ENCODE measurements at regions not wholly inside any gene's neighbourhood (a gene's known extent, or its start where the extent isn't known, plus 50 kb on each side); places are given as distances from the start of the nearest gene placed in this dataset.

DNA sequence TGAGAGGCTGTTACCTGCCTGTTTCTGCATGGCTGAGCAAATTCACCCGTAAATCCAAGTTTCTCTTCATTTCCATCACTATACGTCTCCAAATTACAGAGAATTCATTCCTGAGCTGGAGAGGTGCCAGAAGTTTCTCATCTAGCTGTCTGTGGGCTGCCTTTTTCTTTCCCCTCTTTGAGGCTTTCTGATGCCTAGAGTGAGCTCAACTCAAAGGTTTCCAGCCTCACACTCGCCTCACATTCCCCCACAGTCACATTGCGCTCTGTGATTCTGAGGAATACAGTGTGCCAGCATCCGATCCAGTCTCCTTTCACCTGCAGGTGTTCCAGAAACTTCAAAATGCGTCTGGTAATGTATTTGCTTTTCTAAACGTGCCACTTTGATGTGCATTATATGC lies 267.2 kb downstream of the MFSD1 start, which contains the start of gene IQCJ:
Gene IQCJ (plus strand): TSS at position 229 of the 400 bp plus-strand sequence.
- no peak within 1 kb of the TSS for H3K4me3 ChIP-seq
- DNase-seq, result no peak
- H3K4me1 ChIP-seq, result no peaks in the 10 kb centered on the region
- H3K27ac ChIP-seq, result no peak within 1 kb of the TSS
- no peaks in the 10 kb centered on the region for H3K36me3 ChIP-seq
- intact Hi-C loops (cut with DNase I; ENCODE audit: low total_unique reads) (no loop called here), in situ Hi-C loops (cut with MboI; ENCODE audit: low pct_ligation_motif_present in 1 of 4, low pct_unique_long_range_greater_than_20kb in 1 of 4, low sequenced_read_pairs in 3 of 4) (no loop called here)
- H3K27me3 ChIP-seq, result no peaks in the 10 kb centered on the region
- 61 to 66% methylated on average over 5 to 7 of the region's 7 CpGs for WGBS, 2 donors (ENCODE audit: low coverage in 1 of 2)
- H3K9me3 ChIP-seq, result no peaks in the 10 kb centered on the region
- TF ChIP-seq EP300 (IDR thresholded peaks at IDR 0.05; ENCODE audit: low read depth) (no peak), POLR2A (IDR thresholded peaks at IDR 0.05) (no peak), POLR2AphosphoS5 (IDR thresholded peaks at IDR 0.05) (no peak)
- TF ChIP-seq, protein P1, sequence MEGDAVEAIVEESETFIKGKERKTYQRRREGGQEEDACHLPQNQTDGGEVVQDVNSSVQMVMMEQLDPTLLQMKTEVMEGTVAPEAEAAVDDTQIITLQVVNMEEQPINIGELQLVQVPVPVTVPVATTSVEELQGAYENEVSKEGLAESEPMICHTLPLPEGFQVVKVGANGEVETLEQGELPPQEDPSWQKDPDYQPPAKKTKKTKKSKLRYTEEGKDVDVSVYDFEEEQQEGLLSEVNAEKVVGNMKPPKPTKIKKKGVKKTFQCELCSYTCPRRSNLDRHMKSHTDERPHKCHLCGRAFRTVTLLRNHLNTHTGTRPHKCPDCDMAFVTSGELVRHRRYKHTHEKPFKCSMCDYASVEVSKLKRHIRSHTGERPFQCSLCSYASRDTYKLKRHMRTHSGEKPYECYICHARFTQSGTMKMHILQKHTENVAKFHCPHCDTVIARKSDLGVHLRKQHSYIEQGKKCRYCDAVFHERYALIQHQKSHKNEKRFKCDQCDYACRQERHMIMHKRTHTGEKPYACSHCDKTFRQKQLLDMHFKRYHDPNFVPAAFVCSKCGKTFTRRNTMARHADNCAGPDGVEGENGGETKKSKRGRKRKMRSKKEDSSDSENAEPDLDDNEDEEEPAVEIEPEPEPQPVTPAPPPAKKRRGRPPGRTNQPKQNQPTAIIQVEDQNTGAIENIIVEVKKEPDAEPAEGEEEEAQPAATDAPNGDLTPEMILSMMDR (IDR thresholded peaks at IDR 0.05), result no peak

DNA sequence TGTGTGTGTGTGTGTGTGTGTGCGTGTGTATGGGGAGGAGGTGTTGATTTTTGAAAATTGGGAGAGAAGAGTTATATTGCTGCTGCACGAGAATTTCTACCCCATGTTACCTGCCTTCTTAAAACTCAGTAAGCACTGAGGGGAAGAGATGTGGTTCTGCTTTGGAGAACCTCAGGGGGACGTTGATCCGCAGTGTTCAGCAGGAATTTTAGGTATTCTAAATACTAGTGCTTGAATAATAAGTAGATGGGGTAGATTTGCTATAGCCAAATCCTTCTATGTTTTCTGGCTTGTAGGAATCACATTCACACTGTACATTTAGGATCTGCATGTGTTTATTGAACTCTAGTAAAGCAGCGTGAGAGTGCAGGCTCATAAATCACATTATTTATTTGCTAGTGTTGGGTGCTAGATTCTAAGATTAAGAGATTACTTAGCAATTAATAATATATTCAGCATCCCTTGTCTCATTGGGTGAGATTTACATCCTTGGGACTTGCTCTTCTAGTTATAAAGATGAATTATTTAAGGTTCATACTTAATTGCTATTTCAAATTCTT lies 268.1 kb downstream of the MFSD1 start:
- H3K27ac ChIP-seq, result no peak overlapping the region
- no peaks in the 10 kb centered on the region for H3K27me3 ChIP-seq
- intact Hi-C loops (cut with DNase I; ENCODE audit: low total_unique reads), result no loop called here
- no peak overlapping the region for H3K4me3 ChIP-seq
- H3K9me3 ChIP-seq, result no peaks in the 10 kb centered on the region
- no peak for DNase-seq
- in situ Hi-C loops (cut with MboI; ENCODE audit: low pct_ligation_motif_present in 1 of 4, low pct_unique_long_range_greater_than_20kb in 1 of 4, low sequenced_read_pairs in 3 of 4), result no loop called here
- WGBS, 2 donors (ENCODE audit: low coverage in 1 of 2), result 67 to 83% methylated on average over 1 to 5 of the region's 5 CpGs
- TF ChIP-seq EP300 (IDR thresholded peaks at IDR 0.05; ENCODE audit: low read depth) (no peak), POLR2A (IDR thresholded peaks at IDR 0.05) (no peak), POLR2AphosphoS5 (IDR thresholded peaks at IDR 0.05) (no peak)
- TF ChIP-seq, protein P1 (IDR thresholded peaks at IDR 0.05), result no peak
- no peaks in the 10 kb centered on the region for H3K36me3 ChIP-seq
- no peaks in the 10 kb centered on the region for H3K4me1 ChIP-seq

DNA sequence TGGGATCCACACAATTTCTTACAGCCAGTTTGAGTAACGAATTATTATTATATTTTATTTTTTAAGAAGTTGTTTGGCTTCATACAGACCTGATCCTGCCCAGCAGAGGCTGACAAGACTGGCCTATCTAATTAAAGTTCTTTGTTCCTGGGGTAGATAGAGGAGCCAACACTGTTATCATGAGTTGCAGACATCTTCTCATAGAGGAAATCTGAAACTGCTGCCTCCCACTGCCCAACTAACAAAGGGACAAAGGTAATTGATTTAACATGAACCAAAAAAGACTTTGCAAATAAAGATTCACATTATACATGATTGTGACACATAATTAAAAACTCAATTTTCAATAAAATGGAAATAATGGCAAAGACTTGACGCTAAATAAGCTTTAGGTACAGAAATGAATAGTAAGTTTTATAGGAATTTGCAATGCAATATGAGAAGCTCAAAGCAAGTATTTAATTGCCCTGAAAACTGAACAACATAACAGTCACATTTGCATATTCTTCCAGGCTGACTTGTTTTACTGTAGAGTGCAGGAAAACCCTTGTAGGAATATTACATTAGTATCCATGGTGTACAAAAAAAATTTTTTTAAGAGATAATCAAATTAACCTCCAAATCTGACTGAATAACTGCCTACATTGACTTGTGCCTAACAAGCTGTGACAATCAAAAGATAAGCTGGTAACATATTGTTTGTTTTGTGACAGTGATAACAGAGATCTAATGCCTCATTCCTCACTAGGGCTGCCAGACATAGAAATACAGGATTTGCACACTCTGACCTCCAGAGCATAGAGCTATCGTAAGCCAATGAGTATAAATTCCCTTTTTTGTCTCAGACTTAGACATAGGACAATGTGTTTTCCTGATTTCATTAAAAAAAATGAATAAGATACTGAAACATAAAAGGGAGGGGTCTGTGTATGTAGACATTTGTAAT lies 273.2 kb downstream of the MFSD1 start:
- intact Hi-C loops (cut with DNase I; ENCODE audit: low total_unique reads), result no loop called here
- Histone ChIP-seq H3K27ac (no peak overlapping the region), H3K36me3 (no peaks in the 10 kb centered on the region), H3K9me3 (no peaks in the 10 kb centered on the region), H3K4me1 (no peaks in the 10 kb centered on the region), H3K4me3 (no peak overlapping the region), H3K27me3 (no peaks in the 10 kb centered on the region)
- in situ Hi-C loops (cut with MboI; ENCODE audit: low pct_ligation_motif_present in 1 of 4, low pct_unique_long_range_greater_than_20kb in 1 of 4, low sequenced_read_pairs in 3 of 4), result no loop called here
- no peak for TF ChIP-seq POLR2AphosphoS5 (IDR thresholded peaks at IDR 0.05)
- TF ChIP-seq, protein P1 (IDR thresholded peaks at IDR 0.05), result no peak
- no peak for TF ChIP-seq POLR2A (IDR thresholded peaks at IDR 0.05)
- TF ChIP-seq EP300 (IDR thresholded peaks at IDR 0.05; ENCODE audit: low read depth), result no peak
- no peak for DNase-seq
- WGBS, 2 donors (ENCODE audit: low coverage in 1 of 2), result 39 to 57% methylated on average over 3 of the region's 3 CpGs

DNA sequence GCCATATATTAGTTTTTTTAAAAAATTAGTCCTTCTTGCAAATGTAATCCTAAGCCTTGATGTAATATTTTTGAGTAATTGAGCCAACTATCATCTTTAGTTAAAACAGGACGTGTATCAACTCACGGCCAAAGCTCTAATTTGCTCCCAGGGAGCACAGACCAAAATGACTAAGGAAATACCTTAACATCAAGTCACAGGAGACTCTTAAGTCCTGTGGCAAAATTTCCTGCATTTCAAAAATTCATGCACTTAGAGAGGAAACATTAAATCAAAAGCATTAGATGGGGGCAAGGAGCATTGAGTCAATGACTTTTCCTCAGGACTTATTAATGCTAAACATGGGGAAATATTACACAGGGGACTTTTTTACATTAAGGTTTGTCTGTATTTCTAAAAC lies 276.0 kb downstream of the MFSD1 start:
- 59 to 86% methylated on average over 2 of the region's 2 CpGs for WGBS, 2 donors (ENCODE audit: low coverage in 1 of 2)
- no peaks in the 10 kb centered on the region for H3K4me1 ChIP-seq
- intact Hi-C loops (cut with DNase I; ENCODE audit: low total_unique reads), result no loop called here
- no peak overlapping the region for H3K4me3 ChIP-seq
- no peak overlapping the region for H3K27ac ChIP-seq
- no peaks in the 10 kb centered on the region for H3K27me3 ChIP-seq
- no peaks in the 10 kb centered on the region for H3K36me3 ChIP-seq
- no peak for DNase-seq
- TF ChIP-seq POLR2A (IDR thresholded peaks at IDR 0.05) (no peak), POLR2AphosphoS5 (IDR thresholded peaks at IDR 0.05) (no peak), EP300 (IDR thresholded peaks at IDR 0.05; ENCODE audit: low read depth) (no peak)
- TF ChIP-seq, protein P1 (IDR thresholded peaks at IDR 0.05), result no peak
- no peaks in the 10 kb centered on the region for H3K9me3 ChIP-seq
- in situ Hi-C loops (cut with MboI; ENCODE audit: low pct_ligation_motif_present in 1 of 4, low pct_unique_long_range_greater_than_20kb in 1 of 4, low sequenced_read_pairs in 3 of 4), result no loop called here
